Cardiac fibroblast (primary cell): ENCODE measurements at regions not wholly inside any gene's neighbourhood (a gene's known extent, or its start where the extent isn't known, plus 50 kb on each side); places are given as distances from the start of the nearest gene placed in this dataset.

ENCODE experiments used
- DNase-seq, 2 donors: peaks; one replicate each; pipeline versions ENCODE4 v3.0.0 to v3.0.0-alpha.2; 2010; ENCODE audit warnings: low read depth in 2 of 2
- H3K4me3 ChIP-seq, 2 donors: replicated peaks in 1 of 2; 1 replicate in 1 of 2; 2 replicates in 1 of 2; pipeline ENCODE4 v1.5.1; 2011; ENCODE audit warnings: low read depth in 2 of 2, low read length in 2 of 2, mild to moderate bottlenecking in 2 of 2, moderate library complexity in 1 of 2
- TF ChIP-seq, protein P1 (sequence below): IDR thresholded peaks from one replicate; pipeline ENCODE4 v1.5.1; 2011; ENCODE audit warnings: low read depth, mild to moderate bottlenecking, low read length, inconsistent platforms

DNA sequence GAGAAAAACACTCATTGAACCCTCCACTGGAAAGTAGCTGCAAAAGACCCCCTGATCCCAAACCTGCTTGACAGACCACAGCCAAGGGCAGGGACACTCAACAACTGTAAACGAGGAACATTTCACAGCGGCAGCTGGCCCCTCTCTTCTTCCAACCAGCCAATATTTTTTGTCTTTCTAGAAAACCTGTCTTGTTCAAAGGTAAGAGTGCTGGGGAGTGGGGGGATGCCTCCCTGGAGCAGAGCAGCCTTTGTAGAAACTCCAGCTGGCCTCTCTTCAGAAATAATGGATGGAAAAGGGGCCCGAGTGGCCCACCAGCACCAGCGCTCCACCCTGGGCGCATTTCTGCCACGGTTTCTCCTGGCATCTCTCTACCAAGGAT, 384.0 kb downstream of the RRAGC start:
- no peak for DNase-seq
- no peak overlapping the region for H3K4me3 ChIP-seq
- TF ChIP-seq, protein P1, sequence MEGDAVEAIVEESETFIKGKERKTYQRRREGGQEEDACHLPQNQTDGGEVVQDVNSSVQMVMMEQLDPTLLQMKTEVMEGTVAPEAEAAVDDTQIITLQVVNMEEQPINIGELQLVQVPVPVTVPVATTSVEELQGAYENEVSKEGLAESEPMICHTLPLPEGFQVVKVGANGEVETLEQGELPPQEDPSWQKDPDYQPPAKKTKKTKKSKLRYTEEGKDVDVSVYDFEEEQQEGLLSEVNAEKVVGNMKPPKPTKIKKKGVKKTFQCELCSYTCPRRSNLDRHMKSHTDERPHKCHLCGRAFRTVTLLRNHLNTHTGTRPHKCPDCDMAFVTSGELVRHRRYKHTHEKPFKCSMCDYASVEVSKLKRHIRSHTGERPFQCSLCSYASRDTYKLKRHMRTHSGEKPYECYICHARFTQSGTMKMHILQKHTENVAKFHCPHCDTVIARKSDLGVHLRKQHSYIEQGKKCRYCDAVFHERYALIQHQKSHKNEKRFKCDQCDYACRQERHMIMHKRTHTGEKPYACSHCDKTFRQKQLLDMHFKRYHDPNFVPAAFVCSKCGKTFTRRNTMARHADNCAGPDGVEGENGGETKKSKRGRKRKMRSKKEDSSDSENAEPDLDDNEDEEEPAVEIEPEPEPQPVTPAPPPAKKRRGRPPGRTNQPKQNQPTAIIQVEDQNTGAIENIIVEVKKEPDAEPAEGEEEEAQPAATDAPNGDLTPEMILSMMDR: no peak

DNA sequence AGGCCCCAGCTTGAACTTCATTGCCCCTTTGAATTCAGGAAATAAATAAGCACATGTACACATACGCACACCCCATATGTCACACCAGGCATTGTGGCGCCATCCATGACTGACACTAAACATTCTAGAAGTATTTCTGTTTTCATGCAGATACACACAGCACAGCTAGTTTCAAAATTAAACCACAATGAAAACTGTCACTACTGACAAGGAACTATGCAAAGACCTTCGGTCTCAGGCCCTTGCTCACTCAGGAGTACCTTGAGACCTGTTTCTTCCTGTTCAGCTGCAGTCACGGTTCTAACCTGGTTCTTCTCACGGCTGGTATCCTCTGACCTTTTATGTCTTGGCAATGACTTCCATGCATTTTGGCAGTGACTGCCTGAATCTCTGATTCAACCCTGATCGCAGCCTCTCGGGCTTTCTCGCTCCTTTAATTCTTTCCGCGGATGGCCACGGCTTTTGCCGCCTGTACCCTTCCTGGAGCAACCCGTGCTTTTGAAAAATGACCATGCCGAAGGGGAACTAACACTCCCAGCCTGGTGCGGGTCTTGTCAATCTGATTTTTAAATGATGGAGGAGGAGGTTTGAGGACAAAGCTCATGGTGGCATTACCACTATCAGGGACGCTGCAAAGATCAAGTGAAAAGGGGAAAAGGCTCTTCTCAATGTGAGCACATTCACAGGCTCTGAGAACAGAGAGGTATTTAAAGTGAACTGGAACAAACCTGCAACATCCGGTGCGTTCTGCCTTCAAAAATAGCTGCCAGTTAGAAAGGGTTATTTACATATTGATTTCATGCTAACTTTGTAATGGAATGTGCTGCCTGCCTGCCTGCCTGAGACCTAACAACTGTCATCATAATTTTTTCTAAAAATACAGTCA, 384.6 kb downstream of the RRAGC start:
- TF ChIP-seq, protein P1: no peak
- H3K4me3 ChIP-seq: no peak overlapping the region
- no peak for DNase-seq

DNA sequence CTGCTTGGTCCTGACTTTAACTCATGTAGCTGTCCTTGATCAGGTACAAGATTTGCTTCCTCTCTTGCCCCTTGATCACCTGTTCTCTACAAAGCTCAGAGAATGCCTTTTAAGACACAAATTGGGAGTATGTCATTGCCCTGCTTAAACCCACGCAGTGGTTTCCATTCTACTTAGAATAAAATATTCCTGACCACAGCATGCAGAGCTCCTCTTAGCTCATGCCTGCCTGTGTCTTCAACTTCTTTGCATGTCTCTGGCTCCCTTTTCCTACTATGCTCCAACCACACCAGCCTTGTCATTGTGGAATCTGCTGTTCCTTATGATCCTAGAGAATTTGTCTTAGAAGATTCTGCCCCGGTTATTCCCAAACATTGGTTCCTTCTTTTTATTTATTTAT, 393.1 kb downstream of the RRAGC start:
- no peak overlapping the region for H3K4me3 ChIP-seq
- TF ChIP-seq, protein P1: no peak
- DNase-seq: no peak

DNA sequence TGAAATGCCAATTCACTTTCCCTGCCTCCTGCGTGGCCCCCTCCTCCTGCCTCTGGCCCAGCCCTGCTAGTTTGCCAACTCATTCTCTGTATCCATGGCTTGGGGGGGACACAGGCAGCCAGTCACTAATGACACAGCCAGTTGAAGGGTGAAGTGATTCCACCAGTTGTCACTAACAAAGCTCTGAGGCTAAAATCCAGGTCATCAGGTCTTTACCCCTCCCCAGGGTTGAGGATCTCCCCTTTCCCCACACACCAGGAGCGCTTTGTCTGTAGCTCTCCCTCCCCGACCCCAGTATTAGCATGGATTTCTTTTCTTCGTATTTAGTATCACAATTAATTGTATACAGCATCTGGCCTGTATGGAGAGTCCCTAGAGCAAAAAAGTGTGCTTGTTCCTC, 394.1 kb downstream of the RRAGC start:
- TF ChIP-seq, protein P1: no peak
- no peak overlapping the region for H3K4me3 ChIP-seq

DNA sequence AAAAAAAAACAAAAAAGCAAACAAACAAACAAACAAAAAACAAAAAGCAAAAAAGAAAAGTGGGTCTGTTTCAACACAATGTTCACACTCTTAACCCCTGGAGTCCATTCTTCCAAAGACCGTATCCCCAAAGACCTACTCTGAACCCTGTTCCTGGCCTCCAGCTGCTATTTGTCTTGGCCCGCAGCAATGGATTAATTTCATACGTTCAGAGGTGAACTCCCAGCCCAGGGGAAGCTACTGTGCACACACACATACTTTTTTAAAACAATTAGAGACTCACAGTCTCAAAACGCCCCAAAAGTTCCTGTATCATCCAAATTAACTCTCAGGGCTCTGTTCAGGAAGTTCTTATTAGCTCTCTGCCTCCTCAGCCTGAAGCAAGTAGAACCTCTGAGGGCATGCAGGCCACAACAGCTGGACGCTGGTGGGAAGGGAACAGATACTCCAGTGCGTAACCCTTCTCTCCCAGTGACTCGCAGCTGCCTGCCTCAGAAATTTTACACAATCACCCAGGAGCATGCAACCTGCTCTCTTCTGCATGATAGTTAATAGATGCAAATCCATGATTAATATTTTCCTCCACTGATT, 395.4 kb downstream of the RRAGC start:
- TF ChIP-seq, protein P1: no peak
- H3K4me3 ChIP-seq: no peak overlapping the region
- DNase-seq: no peak

More for the DNA sequence above, 394.1 kb downstream of the RRAGC start:
- DNase-seq: no peak

DNA sequence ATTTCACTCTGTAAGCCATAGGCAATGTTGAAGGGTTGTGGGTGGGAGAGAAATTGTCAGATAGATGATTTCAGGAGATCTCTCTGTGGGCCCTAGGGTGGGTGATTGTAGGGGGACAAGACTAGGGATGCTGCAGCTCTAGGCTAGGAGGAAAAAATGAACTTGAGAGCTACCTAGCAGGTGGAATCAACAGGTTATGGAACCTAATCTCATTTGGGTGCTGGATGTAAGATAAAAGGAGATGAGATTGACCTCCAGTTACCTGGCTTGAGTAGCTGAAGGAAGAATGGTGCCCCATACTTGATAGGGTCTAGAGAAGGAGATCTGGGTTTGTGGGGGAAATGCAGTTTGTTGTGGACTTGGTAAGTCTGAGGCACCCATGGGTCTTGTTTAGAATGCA, 396.5 kb downstream of the RRAGC start:
- TF ChIP-seq, protein P1: no peak
- DNase-seq: no peak
- H3K4me3 ChIP-seq: no peak overlapping the region
